ENCODE measurements at regions not wholly inside any gene's neighbourhood (a gene's known extent, or its start where the extent isn't known, plus 50 kb on each side); places are given as distances from the start of the nearest gene placed in this dataset.
A peak's percentile ranks its signal among the peaks of the same experiment; 100 is the strongest.

DNA sequence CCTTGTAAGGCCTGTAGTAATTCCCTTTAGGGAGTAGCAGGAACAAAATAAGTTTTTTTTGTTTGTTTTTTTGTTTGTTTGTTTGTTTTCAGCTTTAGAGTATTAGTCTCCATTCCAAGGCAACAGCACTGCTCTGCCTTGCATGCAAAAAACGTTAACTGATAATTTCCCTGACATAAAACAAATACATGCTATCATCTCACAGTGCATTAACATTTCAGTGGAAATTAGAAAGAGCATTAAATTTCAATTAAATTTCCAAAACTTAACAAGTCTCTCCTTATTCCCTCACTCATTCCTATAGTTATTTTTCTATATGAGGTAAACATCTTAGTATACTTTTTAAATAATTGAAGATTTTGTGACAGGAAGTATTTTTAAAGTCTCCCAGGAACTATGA, 378.4 kb upstream of the PCDH7 start:
- in situ Hi-C loops (cut with HindIII; ENCODE audit: low pct_unique_long_range_greater_than_20kb, low sequenced_read_pairs) = no loop called here
- TF ChIP-seq JUND (IDR thresholded peaks at IDR 0.05; ENCODE audit: low read depth) = no peak
- DNase-seq (ENCODE audit: low read depth in 1 of 2, low spot score in 1 of 2) = no peak

GRCh38 chr4:30350288-30350687, 369.9 kb upstream of the PCDH7 start:
- DNase-seq (ENCODE audit: low read depth in 1 of 2, low spot score in 1 of 2) = no peak
- in situ Hi-C loops (cut with HindIII; ENCODE audit: low pct_unique_long_range_greater_than_20kb, low sequenced_read_pairs) = no loop called here
- no peak for TF ChIP-seq JUND (IDR thresholded peaks at IDR 0.05; ENCODE audit: low read depth)

GRCh38 chr4:30354605-30355004, 365.6 kb upstream of the PCDH7 start:
- no peak for DNase-seq (ENCODE audit: low read depth in 1 of 2, low spot score in 1 of 2)
- no peak for TF ChIP-seq JUND (IDR thresholded peaks at IDR 0.05; ENCODE audit: low read depth)
- in situ Hi-C loops (cut with HindIII; ENCODE audit: low pct_unique_long_range_greater_than_20kb, low sequenced_read_pairs) = no loop called here

GRCh38 chr4:30362436-30362835, 357.7 kb upstream of the PCDH7 start:
- no peak for TF ChIP-seq JUND (IDR thresholded peaks at IDR 0.05; ENCODE audit: low read depth)
- DNase-seq (ENCODE audit: low read depth in 1 of 2, low spot score in 1 of 2) = no peak
- in situ Hi-C loops (cut with HindIII; ENCODE audit: low pct_unique_long_range_greater_than_20kb, low sequenced_read_pairs) = no loop called here

- in situ Hi-C loops (cut with HindIII; ENCODE audit: low pct_unique_long_range_greater_than_20kb, low sequenced_read_pairs) = no loop called here
- TF ChIP-seq JUND (IDR thresholded peaks at IDR 0.05; ENCODE audit: low read depth) = no peak
- no peak for DNase-seq (ENCODE audit: low read depth in 1 of 2, low spot score in 1 of 2)
Measured at GRCh38 chr4:30370105-30370504, 350.1 kb upstream of the PCDH7 start.

DNA sequence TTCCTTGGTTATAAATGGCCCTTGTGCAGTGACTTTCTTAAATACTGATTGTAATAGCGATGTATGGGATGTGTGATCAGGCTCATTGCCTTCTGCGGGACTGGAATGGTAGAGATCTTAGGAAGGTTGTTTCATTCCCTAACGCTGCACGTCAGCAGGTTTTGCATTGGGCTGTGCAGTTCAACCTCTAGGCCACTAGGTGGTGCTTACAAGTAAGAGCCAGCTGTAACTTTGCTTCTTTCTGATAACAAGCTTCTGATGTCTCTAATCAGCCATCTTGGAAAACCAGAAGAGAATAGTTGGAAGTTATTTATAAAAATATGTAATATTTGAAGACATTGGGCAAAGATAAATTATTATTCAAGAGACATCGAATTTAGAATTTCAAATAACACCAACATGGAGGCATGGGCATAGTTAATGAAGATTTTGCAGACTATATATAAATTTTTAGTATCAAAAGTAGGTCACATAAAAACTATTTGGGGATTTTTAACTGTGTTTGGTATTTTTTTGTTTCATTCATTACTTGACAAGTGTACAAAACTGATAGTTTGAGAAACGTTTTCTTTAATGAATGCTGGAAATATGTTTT, 339.7 kb upstream of the PCDH7 start:
- in situ Hi-C loops (cut with HindIII; ENCODE audit: low pct_unique_long_range_greater_than_20kb, low sequenced_read_pairs) = no loop called here
- peak; percentile 1 to 59 for DNase-seq (ENCODE audit: low read depth in 1 of 2, low spot score in 1 of 2)
- no peak for TF ChIP-seq JUND (IDR thresholded peaks at IDR 0.05; ENCODE audit: low read depth)

GRCh38 chr4:30385650-30386049, 334.5 kb upstream of the PCDH7 start:
- in situ Hi-C loops (cut with HindIII; ENCODE audit: low pct_unique_long_range_greater_than_20kb, low sequenced_read_pairs) = no loop called here
- no peak for DNase-seq (ENCODE audit: low read depth in 1 of 2, low spot score in 1 of 2)
- TF ChIP-seq JUND (IDR thresholded peaks at IDR 0.05; ENCODE audit: low read depth) = no peak

- peak in 1 of 2 experiments; percentile 6 for DNase-seq (ENCODE audit: low read depth in 1 of 2, low spot score in 1 of 2)
- TF ChIP-seq JUND (IDR thresholded peaks at IDR 0.05; ENCODE audit: low read depth) = no peak
- in situ Hi-C loops (cut with HindIII; ENCODE audit: low pct_unique_long_range_greater_than_20kb, low sequenced_read_pairs) = no loop called here
Measured at GRCh38 chr4:30386266-30386895, 333.8 kb upstream of the PCDH7 start.

- in situ Hi-C loops (cut with HindIII; ENCODE audit: low pct_unique_long_range_greater_than_20kb, low sequenced_read_pairs) = no loop called here
- DNase-seq (ENCODE audit: low read depth in 1 of 2, low spot score in 1 of 2) = no peak
- no peak for TF ChIP-seq JUND (IDR thresholded peaks at IDR 0.05; ENCODE audit: low read depth)
Measured at GRCh38 chr4:30395902-30396301, 324.3 kb upstream of the PCDH7 start.

DNA sequence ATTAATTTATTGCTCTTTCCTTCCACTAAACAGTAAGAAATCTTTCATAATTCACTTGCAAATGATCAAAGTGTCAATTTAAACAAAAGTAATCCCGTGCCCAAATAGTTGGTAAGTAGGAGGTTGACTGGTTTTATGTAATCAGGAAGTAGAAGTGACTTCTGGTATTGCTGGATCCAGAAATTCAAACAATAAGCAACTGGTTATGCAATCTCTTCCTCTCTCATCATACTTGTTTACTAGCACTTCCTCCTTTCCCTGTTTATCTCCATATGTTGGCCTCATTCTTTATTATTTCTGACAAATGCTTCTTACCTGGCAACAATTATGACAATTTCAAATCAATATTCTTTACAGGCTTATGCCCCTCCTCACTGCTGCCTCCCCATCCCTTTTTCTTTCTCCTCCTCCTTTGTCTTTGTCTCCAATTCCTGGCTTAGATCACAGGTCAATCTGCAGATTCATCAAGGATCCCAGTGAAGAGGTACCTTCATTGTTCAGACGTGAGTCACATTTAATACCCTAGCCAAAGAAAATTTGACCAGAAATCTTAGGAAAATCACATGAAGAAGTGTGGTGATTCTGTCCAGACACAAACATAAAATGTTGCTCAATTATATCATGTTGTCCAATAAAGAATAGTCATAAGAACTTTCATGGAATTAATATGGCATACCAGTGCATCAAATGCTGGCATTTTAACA, 323.2 kb upstream of the PCDH7 start:
- DNase-seq (ENCODE audit: low read depth in 1 of 2, low spot score in 1 of 2) = peak in 1 of 2 experiments; percentile 46
- in situ Hi-C loops (cut with HindIII; ENCODE audit: low pct_unique_long_range_greater_than_20kb, low sequenced_read_pairs) = no loop called here
- no peak for TF ChIP-seq JUND (IDR thresholded peaks at IDR 0.05; ENCODE audit: low read depth)

DNA sequence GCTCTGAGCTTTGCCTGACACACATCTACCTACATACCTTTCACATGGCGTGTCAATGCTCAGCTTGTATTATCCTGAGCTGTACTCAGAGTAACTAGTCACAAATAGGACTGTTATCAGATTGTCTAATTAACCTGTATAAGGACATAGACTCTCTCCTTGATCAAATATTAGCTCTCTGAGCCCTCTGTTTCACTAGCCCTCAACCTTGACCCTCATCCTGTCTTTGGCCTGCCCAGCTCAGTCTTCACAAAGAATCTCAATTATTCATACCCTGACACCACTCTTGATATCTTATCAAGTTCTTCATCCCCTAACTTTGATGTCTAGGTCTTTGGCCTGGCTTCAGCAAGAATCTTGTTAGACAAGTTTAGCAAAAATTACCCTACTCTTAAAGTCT, 320.7 kb upstream of the PCDH7 start:
- no peak for DNase-seq (ENCODE audit: low read depth in 1 of 2, low spot score in 1 of 2)
- in situ Hi-C loops (cut with HindIII; ENCODE audit: low pct_unique_long_range_greater_than_20kb, low sequenced_read_pairs) = no loop called here
- no peak for TF ChIP-seq JUND (IDR thresholded peaks at IDR 0.05; ENCODE audit: low read depth)

- in situ Hi-C loops (cut with HindIII; ENCODE audit: low pct_unique_long_range_greater_than_20kb, low sequenced_read_pairs) = no loop called here
- DNase-seq (ENCODE audit: low read depth in 1 of 2, low spot score in 1 of 2) = no peak
- TF ChIP-seq JUND (IDR thresholded peaks at IDR 0.05; ENCODE audit: low read depth) = no peak
Measured at GRCh38 chr4:30402276-30402675, 317.9 kb upstream of the PCDH7 start.

DNA sequence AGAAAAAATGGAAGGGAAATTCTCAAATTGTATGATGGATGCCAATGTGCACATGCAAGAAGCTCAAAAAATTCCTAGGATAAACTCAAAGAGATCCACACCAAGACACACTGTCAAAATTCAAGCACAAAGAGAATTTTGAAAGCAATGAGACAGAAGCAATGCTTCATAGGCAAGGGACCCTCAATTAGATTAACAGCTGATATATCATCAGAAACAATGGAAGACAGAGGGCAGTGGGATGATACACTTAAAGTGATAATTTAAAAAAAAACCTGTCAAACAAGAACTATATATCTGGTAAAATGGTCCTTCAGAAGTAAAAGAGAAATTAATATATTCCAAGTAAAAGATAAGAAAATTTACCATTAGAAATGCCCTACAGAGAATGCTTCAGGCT, 306.3 kb upstream of the PCDH7 start:
- DNase-seq (ENCODE audit: low read depth in 1 of 2, low spot score in 1 of 2) = no peak
- in situ Hi-C loops (cut with HindIII; ENCODE audit: low pct_unique_long_range_greater_than_20kb, low sequenced_read_pairs) = no loop called here
- no peak for TF ChIP-seq JUND (IDR thresholded peaks at IDR 0.05; ENCODE audit: low read depth)

All from T47D (cell line).